ENCODE measurements at regions not wholly inside any gene's neighbourhood (a gene's known extent, or its start where the extent isn't known, plus 50 kb on each side); places are given as distances from the start of the nearest gene placed in this dataset.

DNA sequence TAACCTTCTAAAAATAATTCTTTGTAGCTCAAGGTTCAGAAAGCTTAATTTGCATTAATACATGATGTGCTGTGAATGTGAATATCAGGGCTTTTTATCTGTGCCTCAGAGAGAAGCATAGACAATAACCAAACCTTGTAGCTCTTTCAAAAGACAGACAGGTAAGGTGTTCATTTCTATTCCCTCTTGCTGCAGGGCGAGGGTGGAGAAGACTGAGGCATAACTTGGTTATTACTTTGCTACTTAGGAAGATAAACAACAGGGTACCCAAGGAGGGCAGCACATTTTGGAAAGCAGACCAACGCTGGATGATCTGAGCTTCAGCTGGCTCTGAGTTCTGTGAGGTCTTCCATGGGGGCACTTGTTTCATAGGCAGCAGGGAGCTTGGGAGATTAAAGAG, 408.6 kb upstream of the RARB start:
- no peak for DNase-seq

DNA sequence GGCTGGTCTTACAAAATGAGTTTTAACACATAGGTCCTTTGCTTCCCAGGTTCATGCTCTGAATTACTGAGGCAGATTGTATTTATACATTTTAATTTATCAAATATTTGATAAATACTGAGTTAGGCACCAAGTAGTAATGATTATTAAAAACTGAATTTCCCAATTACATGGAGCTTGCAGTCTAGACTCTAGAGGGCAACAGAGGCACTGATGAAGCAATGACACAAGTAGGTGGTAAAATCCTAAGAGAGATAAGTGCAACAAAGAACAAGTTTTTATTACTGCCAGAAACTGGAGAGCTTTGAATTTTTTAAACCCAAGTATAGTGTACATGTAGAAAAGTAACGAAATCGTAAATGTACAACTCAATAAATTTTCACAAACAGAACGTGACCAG, 406.2 kb upstream of the RARB start:
- no peak for DNase-seq

DNA sequence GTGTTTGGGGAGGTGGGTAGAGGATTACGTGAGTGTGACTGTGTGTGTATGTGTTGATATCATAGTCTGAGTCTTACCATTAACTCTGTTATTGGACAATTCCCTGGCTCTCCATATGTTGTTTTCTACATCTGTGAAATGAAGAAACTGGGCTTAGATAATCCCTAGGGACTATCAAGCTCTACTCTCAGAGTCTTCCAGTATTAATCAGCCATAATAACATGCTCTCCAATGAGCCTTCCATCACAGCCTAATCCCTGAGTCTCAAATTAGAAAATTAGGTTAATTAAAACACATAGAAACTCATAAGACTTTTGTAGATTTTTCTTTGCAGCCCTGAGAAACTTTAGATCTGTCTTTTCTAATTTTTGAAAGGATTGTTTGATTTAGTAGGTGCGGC, 404.2 kb upstream of the RARB start:
- DNase-seq, result no peak

DNA sequence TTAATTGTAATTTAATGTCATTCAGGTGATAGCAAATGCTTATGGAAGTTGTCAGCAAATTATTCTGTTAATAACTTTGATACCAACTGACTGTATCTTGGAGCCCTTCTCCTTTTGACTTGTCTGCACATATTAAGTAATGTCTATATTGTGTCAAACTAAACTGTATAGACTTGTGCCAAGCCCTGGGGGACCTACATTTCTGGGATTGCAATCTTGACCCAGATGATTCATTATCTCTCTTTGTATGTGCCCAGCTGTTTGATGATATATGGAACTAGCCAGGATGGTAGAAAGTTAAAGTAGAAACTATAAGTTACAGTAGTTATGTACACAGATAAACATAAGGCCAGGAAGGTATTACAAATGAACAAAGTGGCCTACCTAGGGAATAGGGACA, 402.8 kb upstream of the RARB start:
- DNase-seq, result no peak

DNA sequence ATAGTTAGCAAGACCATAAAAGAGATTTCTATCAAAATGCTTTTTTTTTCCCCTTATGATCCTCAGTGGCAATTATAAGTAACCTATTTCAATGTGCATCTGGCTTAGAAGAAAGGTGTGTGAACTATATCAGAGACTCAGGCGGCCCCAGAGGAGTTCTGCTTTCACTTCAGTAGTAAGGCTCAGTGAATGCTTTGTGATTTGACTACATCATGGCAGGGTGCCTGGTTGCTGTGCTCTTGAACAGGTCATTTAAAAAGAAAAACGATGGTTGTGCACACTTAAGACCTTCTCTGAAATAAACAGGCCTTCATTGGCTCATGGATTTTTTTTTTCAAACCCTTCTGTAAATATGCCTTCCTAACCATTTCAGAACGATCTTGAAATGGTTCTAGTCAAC, 400.4 kb upstream of the RARB start:
- peak; percentile 80 for DNase-seq

DNA sequence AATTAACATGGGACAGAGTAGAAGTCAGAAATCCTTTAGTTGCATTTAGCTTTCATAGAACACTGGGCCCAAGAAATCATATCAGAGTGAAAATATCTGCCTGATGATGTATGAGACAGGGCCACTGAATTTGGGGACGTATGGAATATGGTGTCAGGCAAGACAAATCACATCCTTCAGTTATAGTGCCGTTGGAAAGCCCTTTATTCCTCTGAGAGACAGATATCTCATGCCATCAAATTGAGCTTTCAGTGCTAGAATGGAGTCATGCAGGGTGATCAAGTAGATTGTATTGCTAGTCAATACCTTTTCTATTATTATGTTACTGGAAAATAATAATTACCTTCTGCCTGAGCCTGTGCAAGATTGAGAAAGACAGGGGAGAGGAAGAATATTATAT, 398.2 kb upstream of the RARB start:
- no peak for DNase-seq

DNA sequence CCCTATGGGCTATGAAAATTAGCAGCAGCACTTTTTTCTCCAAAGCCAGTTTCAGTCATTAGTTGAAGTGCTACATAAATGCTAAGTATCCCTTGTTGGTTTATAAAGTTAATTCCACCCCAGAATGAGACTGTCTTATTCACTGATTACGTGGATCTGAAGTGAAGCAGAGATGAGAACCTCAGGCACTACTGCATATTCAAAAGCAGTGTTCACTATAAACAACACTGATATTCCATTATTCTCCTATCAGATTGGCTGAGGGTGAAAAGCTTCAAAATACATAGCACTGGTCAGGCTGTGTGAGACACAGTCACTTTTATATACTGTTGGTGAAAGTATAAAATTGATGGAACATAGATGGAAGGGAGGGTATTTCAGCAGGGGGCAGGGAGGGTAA, 395.7 kb upstream of the RARB start:
- DNase-seq, result no peak

DNA sequence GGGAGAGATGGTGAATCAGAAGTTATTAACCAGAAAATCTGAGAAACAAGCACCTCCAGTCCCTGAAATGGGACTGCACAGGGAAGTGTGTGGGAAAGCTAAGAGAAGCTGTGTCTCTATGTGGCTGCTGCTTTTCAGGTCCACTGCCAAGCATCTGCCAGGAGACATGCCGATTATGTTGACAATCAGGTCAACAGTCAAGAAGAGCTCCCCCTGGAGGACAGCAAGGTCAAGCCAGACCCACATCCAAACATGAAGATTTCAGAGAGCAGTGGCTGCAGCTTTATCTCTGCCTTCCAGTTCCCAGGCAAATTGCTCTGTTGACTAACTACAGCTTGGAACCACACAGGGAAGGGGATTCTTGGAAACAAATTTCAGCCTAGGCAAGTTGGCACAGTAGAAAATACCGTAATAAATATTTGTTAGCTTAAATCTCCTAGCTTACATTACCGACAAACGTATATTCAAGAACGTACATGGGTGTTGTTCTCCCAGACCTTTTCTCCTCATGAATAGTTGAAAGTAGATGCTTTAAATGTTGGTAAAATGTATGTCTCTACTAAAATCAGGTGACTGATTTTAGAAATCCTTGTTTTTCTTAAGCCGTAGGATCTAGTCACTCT, 394.5 kb upstream of the RARB start:
- no peak for DNase-seq

DNA sequence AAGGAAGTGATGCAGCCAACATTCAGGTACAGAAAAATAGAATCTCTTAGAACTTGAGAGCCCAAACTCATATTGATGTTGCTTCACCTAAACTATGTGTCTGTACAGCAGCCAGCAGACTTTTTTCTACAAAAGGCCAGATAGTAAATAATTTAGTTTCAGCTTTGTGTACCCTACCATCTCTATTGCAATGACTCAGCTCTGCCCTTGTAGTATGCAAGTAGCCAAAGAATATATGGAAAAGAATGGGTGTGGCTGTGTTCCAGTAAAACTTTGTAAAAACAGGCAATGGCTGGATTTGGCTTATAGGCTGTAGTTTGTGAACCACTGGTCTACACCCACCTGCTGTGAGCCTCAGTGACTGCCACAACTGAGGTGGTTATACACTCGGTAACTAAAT, 392.5 kb upstream of the RARB start:
- no peak for DNase-seq

DNA sequence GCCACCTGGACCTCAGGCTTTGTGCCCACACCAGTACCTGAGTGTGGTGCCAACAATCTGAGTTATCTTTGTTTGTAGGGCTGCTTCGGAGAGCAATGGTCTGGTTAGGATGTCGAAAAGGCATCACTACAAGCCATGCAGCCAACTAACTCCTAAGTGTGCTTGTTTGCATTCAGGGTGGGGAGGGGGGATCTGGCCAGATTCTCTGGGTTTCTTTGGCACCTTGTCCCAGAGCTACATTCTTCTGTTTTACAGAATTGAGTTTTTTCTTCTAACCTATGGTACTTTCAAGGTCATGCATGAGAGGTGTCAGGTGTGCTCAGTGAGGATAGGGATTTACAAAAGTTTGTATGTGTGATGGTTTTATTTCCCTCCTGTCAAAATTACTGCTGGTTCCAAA, 391.4 kb upstream of the RARB start:
- peak; percentile 23 for DNase-seq

DNA sequence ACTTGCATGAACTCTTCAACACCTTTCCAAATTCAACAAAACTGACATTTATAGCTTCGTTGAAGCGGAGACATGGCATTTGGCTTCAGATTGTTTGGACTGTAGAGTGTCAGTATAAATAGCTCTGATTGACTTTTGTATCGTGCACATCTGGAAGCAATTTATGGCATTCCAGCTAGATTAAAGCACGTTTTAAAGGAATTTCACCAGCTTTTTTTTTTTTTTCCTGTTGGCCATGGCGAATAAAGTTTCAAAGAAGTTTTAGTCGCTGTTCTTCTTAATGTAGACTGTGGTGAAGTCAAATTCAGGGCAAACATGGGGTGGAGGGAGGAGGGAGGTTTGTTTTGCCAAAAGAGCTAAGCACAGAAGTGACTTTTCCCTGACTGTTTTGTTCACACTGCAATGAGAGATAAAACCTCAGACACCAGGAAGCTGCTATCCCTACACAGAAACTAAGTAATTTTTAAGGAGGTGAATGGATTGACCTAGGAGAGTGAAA, 391.0 kb upstream of the RARB start:
- DNase-seq, result peak; percentile 2

DNA sequence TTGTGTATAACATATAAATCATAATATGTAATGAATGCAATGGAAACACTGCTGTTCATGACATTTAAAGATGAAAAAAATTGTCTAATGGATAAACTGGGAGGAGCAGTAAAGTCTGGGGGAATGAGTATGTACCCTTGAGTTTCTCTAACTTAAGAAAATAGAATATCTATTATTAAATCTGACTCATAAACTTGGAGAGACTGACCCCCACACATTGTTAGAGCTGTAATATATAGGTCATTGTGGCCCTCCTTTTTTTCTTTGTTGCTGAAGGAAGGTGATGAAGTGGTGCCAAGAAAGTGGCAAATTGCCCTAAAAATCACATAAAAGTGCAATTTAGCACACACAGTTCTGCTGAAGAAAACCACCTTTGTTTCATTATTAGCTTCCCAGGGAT, 389.8 kb upstream of the RARB start:
- no peak for DNase-seq

DNA sequence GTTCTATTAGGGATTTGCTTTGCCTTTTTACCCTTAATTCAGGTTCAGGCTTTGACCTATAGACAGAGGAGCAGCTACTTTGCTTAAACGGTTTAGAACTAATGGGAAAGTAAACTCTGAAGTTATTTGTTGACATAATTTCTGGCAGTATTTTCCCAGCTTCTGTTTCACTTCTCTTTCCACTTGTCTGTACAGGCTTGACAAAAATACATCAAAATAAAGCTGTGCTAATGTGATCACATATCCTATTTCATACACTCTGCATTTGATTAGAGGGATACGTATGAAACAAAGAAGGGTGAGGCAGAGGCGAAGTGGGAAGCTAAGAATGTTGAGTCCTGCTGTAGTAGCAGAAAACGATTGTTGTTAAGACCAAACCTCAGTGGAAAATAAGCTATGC, 389.1 kb upstream of the RARB start:
- DNase-seq, result peak; percentile 19

DNA sequence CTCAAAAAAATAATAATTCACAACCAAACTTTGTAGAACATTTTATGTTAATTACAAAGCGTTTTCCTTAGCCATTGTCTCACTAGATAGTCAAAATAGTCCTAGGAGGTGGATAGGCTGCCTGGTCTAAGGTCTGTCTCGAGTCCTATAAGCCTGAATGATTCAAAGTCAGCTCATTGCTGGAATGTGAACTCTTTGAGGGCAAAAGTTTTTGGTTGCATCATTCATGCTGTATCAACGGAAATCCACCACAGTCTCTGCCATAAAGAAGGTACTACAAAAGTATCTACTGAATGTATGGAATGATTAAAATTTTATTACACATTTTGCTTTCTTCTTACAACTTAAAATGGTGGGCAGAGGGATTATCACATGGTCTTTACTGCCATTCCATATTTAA, 387.3 kb upstream of the RARB start:
- DNase-seq, result no peak

DNA sequence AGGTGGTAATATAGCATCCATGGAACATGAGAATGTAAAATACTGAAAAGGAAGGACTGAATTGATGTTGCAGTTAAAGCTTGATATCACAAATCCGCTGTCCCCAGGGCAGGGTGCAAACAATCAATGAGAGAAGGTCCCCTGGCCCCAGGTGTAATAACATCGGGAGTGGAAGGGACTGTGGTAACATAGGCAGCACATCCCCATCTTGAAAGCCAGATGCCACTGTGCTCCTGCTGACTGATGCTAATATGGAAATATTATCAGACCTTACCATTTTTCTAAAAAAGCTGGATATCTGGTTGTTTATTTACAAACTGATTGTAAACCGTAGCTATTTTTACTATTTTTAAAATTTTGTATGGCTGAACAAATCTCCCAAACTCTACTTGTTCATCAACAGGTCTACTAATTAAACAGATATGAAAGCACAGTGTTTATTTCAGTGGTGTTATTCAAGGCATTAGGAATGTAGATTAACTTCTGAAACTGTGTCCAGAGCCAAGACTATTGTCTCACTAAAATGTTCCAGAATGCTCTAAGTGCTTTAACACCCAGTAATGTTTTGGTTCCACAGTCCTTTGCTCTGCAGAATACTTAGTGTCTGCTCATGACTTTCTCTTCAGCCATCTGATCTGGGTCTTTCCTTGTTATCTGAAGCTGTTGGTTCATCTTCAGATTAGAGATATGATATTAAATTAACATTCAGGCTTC, 386.0 kb upstream of the RARB start:
- DNase-seq, result no peak

DNA sequence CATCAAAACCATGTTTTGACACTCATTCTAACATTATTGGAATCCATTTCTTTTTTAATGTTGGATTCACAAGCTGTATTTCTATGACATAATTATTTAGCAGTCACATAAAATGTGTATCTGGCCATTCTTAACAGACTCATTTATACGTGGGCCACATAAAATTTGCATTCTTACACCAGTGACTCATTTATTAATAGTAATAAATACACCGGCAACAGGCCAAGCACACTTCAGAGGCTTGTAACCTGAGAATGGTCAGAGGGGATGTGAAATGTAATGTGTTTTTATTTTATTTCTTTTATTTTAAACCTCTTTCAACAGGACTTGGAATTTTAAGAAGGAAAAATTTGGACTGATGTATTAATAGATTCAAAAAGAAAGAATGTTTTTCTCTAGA, 384.9 kb upstream of the RARB start:
- DNase-seq, result no peak

DNA sequence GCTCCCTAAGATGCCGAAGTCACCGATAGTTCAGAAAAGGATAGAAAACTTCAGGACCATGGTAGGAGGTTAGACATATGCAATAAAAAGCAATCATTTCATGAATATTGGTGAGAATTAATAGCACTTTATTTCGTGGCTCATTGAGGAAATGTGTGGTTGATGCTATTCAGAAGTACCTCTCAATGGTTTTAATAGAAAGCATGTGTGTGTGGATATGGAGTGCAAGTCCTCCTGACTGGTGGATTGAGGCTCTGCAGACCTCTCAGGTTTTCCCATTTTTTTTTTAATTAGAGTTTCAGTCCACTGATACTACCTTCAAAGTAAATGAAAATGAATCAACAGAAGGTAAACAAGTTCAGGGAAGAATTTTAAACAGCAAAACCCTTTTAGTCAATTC, 384.3 kb upstream of the RARB start:
- DNase-seq, result peak; percentile 33

DNA sequence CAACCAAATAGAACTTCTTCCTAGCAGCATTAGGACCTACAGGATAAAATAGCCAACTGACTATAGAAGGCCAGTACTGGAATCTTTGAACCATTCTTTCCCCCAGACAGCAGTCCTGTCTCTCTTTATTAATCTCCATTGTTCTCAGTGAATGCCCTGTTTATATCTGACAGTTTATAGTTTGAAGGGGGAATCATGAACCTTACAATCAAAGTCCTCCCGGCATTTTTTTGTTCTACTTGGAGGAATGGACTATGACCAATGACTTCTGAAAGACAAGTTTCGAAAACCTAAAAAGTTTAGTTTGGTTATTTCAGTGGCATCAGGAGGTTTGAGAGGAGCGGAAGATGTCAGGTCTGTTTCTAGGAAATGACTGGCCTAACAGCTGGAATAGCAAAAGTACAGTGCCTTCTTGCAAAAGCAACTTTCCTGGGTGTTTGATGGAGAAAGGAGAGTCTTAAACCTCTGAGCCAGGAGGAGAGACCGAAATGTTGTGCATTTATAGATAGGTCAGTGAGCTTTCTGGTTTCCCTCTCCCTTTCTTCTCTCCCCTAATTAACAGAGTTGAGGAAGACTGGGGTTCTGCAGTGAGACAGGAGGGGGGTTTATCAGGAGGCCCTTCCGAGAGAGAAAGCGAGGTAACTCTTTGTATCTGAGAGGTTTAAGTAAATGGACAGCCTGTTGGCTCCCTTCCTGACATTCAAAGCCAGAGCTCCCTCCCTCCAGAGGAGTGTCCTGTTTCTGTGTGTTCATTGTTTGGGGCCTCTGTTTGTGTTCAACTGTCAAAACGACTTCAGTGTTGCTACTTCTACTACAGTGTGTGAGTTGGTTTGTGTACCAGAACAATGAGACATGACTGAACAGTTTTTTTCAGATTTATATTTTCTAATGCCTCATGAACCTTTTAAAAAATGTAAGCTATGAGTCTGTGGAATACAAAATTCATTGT, 383.0 kb upstream of the RARB start:
- DNase-seq, result no peak

DNA sequence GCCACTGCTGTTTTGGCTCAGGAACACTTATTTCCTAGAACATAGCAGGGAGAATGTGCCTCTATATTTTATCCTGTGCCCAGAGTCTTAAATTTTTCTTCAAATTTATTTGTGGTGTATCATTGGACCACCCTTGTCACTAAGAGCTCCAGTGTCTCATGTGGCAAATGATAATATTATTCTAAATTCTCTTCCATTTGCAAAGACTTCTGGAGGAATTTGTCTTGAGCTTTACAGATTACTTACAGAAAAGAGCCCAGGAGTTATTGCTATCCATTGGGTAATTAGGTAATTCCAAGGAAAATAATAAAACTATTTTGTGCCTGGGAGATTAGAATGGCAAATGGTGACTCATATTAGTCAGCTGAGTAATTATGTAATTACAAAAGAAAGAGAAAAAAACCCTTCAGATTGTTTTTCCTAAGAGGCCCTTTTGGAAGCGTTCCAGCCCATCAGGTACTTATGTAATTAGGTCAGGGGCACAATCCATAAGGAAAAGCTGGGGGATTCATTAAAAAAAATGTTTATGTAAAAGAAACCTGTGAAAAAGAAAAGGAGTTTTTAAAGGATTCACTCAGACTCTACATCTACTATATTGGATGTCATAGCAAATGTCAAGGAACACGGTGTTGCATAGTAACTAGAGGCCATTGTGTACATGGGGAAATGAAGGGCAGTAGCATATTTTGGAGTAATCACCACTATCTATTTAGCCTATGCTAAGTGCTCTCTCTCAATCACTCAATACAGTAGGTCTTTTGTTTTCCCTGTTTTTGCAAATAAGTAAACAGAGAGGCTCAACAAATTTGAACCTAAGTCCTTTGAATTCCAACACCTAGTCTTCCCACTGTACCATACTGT, 380.9 kb upstream of the RARB start:
- DNase-seq, result peak; percentile 29

DNA sequence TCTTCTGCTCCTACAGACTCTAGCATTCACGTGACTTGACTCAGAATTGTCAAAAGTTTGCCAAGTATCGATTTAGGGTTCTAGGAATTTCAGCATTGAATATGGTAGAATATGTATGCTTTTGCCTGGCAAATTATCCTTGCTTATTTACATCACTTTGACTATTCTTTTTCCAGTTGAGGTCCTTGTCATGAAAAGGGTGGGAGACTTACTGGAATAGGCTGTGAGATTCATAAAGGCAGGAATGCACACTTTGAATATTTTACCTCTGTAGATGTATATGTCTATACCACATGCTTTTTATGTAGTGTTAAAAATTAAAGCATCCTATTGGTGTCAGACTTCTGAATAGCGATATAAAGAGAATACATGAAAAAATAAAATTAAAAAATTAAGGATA, 378.8 kb upstream of the RARB start:
- DNase-seq, result no peak

DNA sequence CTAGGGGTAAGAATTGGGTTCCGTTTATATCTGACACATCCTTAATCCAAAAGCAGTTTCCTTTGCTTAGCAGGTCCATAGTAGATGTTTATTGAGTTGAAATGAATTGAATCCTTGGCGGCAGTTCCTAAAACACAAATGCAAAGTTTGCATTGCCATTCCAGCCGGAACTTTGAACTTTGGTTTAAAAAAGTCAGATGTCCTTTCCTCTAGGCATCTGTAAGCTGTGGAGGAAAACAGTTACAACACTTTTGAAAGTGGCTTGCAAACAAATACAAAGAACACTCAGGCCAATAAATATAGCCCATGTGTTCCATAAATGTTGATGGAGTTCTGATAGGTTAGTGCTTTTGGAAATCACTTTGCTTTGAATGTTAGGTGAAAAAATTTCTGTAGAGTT, 374.7 kb upstream of the RARB start:
- no peak for DNase-seq

DNA sequence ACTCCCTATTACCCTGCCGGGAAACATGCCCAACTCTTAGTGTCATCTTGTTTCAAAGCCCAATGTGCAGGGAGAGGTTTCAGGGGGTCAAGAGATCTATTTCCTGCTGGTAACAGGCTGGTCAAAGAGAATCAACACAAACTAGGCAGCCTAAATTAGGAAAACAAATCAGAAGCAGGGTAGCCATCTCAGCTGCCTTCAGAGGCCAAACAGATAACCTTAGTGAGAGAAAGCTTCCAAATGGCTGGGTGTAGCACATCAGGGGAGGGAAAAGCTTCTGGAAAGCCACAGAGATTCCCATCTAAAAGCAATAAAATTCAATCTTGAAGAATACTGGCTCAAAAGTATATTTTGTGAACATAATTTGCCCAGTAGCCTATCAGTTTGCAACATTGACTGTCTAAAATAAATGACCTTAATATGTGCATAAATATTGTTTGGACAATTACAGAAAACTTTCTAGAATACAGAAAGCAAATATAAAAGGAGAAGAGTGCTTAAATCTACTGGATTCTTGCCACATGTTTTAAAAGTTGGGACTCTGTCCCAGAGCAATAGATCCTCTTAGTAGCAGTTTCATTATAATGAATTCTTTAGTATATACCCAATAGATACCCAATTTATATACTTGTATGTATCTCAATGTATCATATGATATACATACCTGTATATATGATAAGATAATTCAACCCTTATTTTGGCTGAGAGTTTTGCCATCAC, 371.9 kb upstream of the RARB start:
- no peak for DNase-seq
